K562 (cell line): ENCODE measurements at regions not wholly inside any gene's neighbourhood (a gene's known extent, or its start where the extent isn't known, plus 50 kb on each side); places are given as distances from the start of the nearest gene placed in this dataset.

Experiments
- ATAC-seq: fragments of 200-7000 bp; cut with Tn5 transposase; 3 replicates; pipeline ENCODE4 v1.9.1; 2020; ENCODE audit warnings: moderate library complexity
- BruUV-seq: library from RNA; stranded (reverse); fragments of 400-500 nt; replicated peaks from 2 replicates; lab custom pipeline; 2021; lab: Mats Ljungman, UMichigan
- CTCF ChIA-PET: fragments of 300-600 bp; formaldehyde crosslinking; extraction: SDS; loops from one replicate; lab custom pipeline; 2021; ENCODE audit warnings: low intra/inter-chr PET ratio; lab: Yijun Ruan, JAX
- POLR2A ChIA-PET: fragments of 300-600, 350-650 bp; sonication (Branson Sonifier 250); formaldehyde crosslinking; extraction: SDS; loops from one replicate; lab custom pipeline; 2021; ENCODE audit warnings: antibody characterized with exemption, inconsistent platforms; lab: Yijun Ruan, JAX
- DNase-seq, 4 experiments: peaks; one replicate each; pipeline versions ENCODE4 v3.0.0 to v3.0.0-alpha.2; 2011 to 2018; ENCODE audit warnings: low spot score in 3 of 4, mixed read lengths in 3 of 4; ENCODE audit errors: extremely low read depth in 1 of 4
- FAIRE-seq: peaks from 2 replicates; lab custom pipeline; 2011; peaks lifted over from hg19 to GRCh38; lab: Jason Lieb, UNC
- H2AFZ ChIP-seq: 2 replicates; pipeline ENCODE4 v1.6.0; 2011; ENCODE audit warnings: low read depth, low read length, control low read depth, inconsistent platforms
- H3K27ac ChIP-seq: fragments of 200-600 bp; 3 replicates; pipeline ENCODE4 v1.8.0; 2011; ENCODE audit warnings: low read depth, mild to moderate bottlenecking, control low read depth, inconsistent platforms, low read length, moderate library complexity, mixed read lengths; ENCODE audit errors: extremely low read depth
- H3K27me3 ChIP-seq, 2 experiments: fragments of 300-600 bp in 1 of 2; 2 replicates in 1 of 2; 3 replicates in 1 of 2; pipeline versions ENCODE4 v1.6.0 to v1.8.0; 2011; ENCODE audit warnings: inconsistent platforms in 2 of 2, low read length in 2 of 2, mild to moderate bottlenecking in 1 of 2, mixed read lengths in 1 of 2, moderate library complexity in 1 of 2; ENCODE audit not compliant: control insufficient read depth in 2 of 2, insufficient read depth in 2 of 2
- H3K36me3 ChIP-seq: fragments of 300-600 bp; 3 replicates; pipeline ENCODE4 v1.8.0; 2011; ENCODE audit warnings: mild to moderate bottlenecking, low read length, inconsistent platforms; ENCODE audit not compliant: control insufficient read depth, insufficient read depth
- H3K4me1 ChIP-seq, 2 experiments: fragments of 200-600 bp in 1 of 2; replicated peaks in 1 of 2; 2 replicates in 1 of 2; 3 replicates in 1 of 2; pipeline versions ENCODE4 v1.5.1 to v1.8.0; 2011; ENCODE audit warnings: inconsistent platforms in 2 of 2, low read length in 2 of 2, mild to moderate bottlenecking in 1 of 2, mixed read lengths in 1 of 2, moderate library complexity in 1 of 2; ENCODE audit not compliant: control insufficient read depth in 2 of 2, insufficient read depth in 2 of 2
- H3K4me2 ChIP-seq: 2 replicates; pipeline ENCODE4 v1.6.1; 2011; ENCODE audit warnings: low read length, control low read depth, inconsistent platforms, mixed read lengths; ENCODE audit not compliant: insufficient read depth
- H3K4me3 ChIP-seq: fragments of 200-600 bp; sonication (generic), shearing (Covaris generic); 2 replicates; pipeline ENCODE4 v1.5.1; 2016; ENCODE audit warnings: control low read depth, inconsistent platforms
- H3K79me2 ChIP-seq: fragments of 200-600 bp; 3 replicates; pipeline ENCODE4 v1.8.0; 2011; ENCODE audit warnings: low read length, inconsistent platforms; ENCODE audit not compliant: control insufficient read depth, insufficient read depth
- H3K9ac ChIP-seq, 2 experiments: 2 replicates each; pipeline versions ENCODE4 v1.6.0 to v1.6.1; 2011; ENCODE audit warnings: low read depth in 2 of 2, low read length in 2 of 2, control low read depth in 1 of 2, inconsistent platforms in 1 of 2, mild to moderate bottlenecking in 1 of 2, mixed read lengths in 1 of 2; ENCODE audit not compliant: insufficient read depth in 1 of 2
- H3K9me1 ChIP-seq: one replicate; pipeline ENCODE4 v1.6.0; 2011; ENCODE audit warnings: inconsistent platforms, mild to moderate bottlenecking, low read length, moderate library complexity; ENCODE audit not compliant: control insufficient read depth, insufficient read depth
- H3K9me3 ChIP-seq: replicated peaks from 2 replicates; pipeline ENCODE4 v1.5.1; 2011; ENCODE audit warnings: low read depth, low read length, inconsistent platforms; ENCODE audit not compliant: control insufficient read depth, insufficient read depth
- H4K20me1 ChIP-seq: replicated peaks from 2 replicates; pipeline ENCODE4 v1.6.1; 2011; ENCODE audit warnings: low read length, inconsistent platforms, mixed read lengths; ENCODE audit not compliant: control insufficient read depth, insufficient read depth
- FOS ChIP-seq: IDR thresholded peaks from 3 replicates; pipeline ENCODE4 v1.6.1; 2011; ENCODE audit not compliant: insufficient read length; ENCODE audit errors: extremely low read depth
- GATA2 ChIP-seq: sonication (generic); formaldehyde crosslinking; IDR thresholded peaks from 2 replicates; pipeline ENCODE4 v1.4.0; 2020; ENCODE audit warnings: mild to moderate bottlenecking, missing genetic modification reagents
- KDM2B ChIP-seq: fragments of 250-450 bp; sonication (Bioruptor Pico); IDR thresholded peaks from 2 replicates; pipeline ENCODE4 v1.8.0; 2021; ENCODE audit warnings: mild to moderate bottlenecking, moderate library complexity
- KLF1 ChIP-seq: fragments of 450-650 bp; IDR thresholded peaks from 2 replicates; pipeline ENCODE4 v1.6.1; 2016; ENCODE audit warnings: missing genetic modification characterization, missing compliant biosample characterization
- LEF1 ChIP-seq: fragments of 450-650 bp; IDR thresholded peaks from 2 replicates; pipeline ENCODE4 v1.6.1; 2016; ENCODE audit warnings: mild to moderate bottlenecking
- NCOA6 ChIP-seq: fragments of 450-650 bp; IDR thresholded peaks from 2 replicates; pipeline ENCODE4 v1.6.1; 2017; ENCODE audit warnings: mild to moderate bottlenecking
- PML ChIP-seq: IDR thresholded peaks from 2 replicates; pipeline ENCODE4 v1.6.1; 2012; ENCODE audit warnings: low read length, inconsistent platforms
- U2AF1 ChIP-seq: fragments of 200-400 bp; formaldehyde crosslinking; optimal IDR thresholded peaks from 2 replicates; pipeline ENCODE3; 2017; ENCODE audit warnings: mild to moderate bottlenecking, low read depth, low read length, moderate library complexity
- ZNF3 ChIP-seq: fragments of 250-450 bp; sonication (Bioruptor Pico); IDR thresholded peaks from 2 replicates; pipeline ENCODE4 v1.5.0; 2021; ENCODE audit warnings: mild to moderate bottlenecking, moderate library complexity
- WGBS: fragments of 100-300 bp; shearing (Covaris generic); methylation state at CpG from one replicate; pipeline ENCODE4 v1.1.6; 2016; ENCODE audit warnings: low coverage, mixed read lengths; ENCODE audit not compliant: insufficient coverage; ENCODE audit errors: missing lambda C conversion rate; 5-methylcytosine and 5-hydroxymethylcytosine counted together
- in situ Hi-C: fragments of 300-500 bp; cut with MboI; formaldehyde crosslinking; loops from 4 replicates; pipeline ENCODE4 v1.15.0; 2018; ENCODE audit warnings: inconsistent platforms, mixed read lengths
- intact Hi-C: fragments of 100-400 bp; cut with micrococcal nuclease; formaldehyde crosslinking; loops from 2 replicates; pipeline ENCODE4 v1.14.2; 2022
- TF ChIP-seq, protein P1 (sequence below): IDR thresholded peaks from 2 replicates; pipeline ENCODE4 v1.6.1; 2012; ENCODE audit warnings: low read depth, low read length, improper control_type of control experiment, borderline replicate concordance

DNA sequence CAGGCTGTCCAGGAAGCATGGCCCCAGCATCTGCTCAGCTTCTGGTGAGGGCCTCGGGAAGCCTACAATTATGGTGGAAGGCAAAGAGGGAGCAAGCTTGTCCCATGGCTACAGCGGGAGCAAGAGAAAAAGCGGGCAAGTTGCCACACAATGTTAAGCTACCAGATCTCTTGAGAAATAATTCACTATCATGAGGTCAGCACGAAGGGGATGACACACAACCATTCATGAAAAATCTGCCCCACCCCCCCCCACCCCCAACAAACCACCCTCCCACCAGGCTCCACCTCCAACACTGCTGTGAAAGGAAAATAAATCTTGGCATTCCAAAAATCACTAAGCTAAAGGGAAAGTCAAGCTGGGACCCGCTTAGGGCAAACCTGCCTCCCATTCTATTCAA, 545.8 kb upstream of the NRP1 start:
- no peak overlapping the region for H3K27ac ChIP-seq
- 2% methylated on average over 4 of the region's 5 CpGs for WGBS
- H3K79me2 ChIP-seq, result no peaks in the 10 kb centered on the region
- TF ChIP-seq LEF1 (no peak), FOS (no peak), U2AF1 (no peak), PML (no peak), KLF1 (tag) (no peak), KDM2B (CRISPR knock-in tag) (no peak), ZNF3 (CRISPR knock-in tag) (no peak), GATA2 (CRISPR knock-in tag) (no peak), NCOA6 (no peak)
- TF ChIP-seq, protein P1, sequence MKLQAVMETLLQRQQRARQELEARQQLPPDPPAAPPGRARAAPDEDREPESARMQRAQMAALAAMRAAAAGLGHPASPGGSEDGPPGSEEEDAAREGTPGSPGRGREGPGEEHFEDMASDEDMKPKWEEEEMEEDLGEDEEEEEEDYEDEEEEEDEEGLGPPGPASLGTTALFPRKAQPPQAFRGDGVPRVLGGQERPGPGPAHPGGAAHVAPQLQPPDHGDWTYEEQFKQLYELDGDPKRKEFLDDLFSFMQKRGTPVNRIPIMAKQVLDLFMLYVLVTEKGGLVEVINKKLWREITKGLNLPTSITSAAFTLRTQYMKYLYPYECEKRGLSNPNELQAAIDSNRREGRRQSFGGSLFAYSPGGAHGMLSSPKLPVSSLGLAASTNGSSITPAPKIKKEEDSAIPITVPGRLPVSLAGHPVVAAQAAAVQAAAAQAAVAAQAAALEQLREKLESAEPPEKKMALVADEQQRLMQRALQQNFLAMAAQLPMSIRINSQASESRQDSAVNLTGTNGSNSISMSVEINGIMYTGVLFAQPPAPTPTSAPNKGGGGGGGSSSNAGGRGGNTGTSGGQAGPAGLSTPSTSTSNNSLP, result no peak
- TF ChIP-seq, all 486 proteins: peak for 0
- ChIA-PET POLR2A (no interaction called here), CTCF (no interaction called here)
- no peak overlapping the region for H2AFZ ChIP-seq
- DNase-seq, result no peak
- intact Hi-C loops (no loop called here), in situ Hi-C loops (no loop called here)
- no peak overlapping the region for H3K9ac ChIP-seq
- FAIRE-seq, result no peak
- no peak overlapping the region for H3K4me3 ChIP-seq
- ATAC-seq, result no peak
- no peaks in the 10 kb centered on the region for H3K36me3 ChIP-seq
- no peaks in the 10 kb centered on the region for H3K9me1 ChIP-seq
- H3K4me1 ChIP-seq, result no peaks in the 10 kb centered on the region
- H3K27me3 ChIP-seq, result no peaks in the 10 kb centered on the region; a peak in 1 of 5 replicates
- no peak overlapping the region for H3K4me2 ChIP-seq
- no TSS peak for BruUV-seq
- H3K9me3 ChIP-seq, result no peaks in the 10 kb centered on the region
- H4K20me1 ChIP-seq, result no peaks in the 10 kb centered on the region
